Stimulated activated CD8-positive, alpha-beta memory T cell treated with anti-CD3 and anti-CD28 coated beads, Interleukin-15, amount 100 ng/mL, for 4 hours (primary cell): ENCODE measurements at regions not wholly inside any gene's neighbourhood (a gene's known extent, or its start where the extent isn't known, plus 50 kb on each side); places are given as distances from the start of the nearest gene placed in this dataset.

Source experiments
- DNase-seq, 2 donors: peaks; one replicate each; pipeline ENCODE4 v3.0.0-alpha.2; 2020; ENCODE audit warnings: low read depth in 2 of 2

- DNase-seq = no peak
These were observed 161.6 kb upstream of the PWP1 start for GRCh38 chr12:107523775-107524535.

GRCh38 chr12:107525063-107525718, 160.4 kb upstream of the PWP1 start:
- DNase-seq = no peak

GRCh38 chr12:107525719-107526554, 159.7 kb upstream of the PWP1 start:
- DNase-seq = no peak

GRCh38 chr12:107526555-107527180, 158.9 kb upstream of the PWP1 start:
- DNase-seq = no peak

- DNase-seq = no peak
These were observed 156.8 kb upstream of the PWP1 start for GRCh38 chr12:107528731-107529365.

GRCh38 chr12:107529991-107530390, 155.6 kb upstream of the PWP1 start:
- no peak for DNase-seq

GRCh38 chr12:107530701-107531100, 154.9 kb upstream of the PWP1 start:
- DNase-seq = no peak

DNA sequence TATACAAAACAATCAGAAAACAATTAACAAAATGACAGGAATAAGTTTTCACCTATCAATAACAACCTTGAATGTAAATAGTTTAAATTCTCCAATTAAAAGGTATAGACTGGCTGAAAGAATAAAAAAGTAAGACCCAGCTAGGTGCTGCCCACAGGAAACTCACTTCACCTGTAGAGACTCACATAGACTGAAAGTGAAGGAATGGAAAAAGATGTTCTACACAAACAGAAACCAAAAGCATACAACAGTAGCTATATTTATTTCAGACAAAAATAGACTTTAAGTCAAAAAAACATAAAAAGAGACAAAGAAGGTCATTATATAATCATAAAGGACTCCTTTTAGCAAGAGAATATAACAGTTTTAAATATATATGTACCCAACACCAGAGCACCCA, 152.4 kb upstream of the PWP1 start:
- DNase-seq = no peak

GRCh38 chr12:107536613-107537012, 149.0 kb upstream of the PWP1 start:
- DNase-seq = no peak

DNA sequence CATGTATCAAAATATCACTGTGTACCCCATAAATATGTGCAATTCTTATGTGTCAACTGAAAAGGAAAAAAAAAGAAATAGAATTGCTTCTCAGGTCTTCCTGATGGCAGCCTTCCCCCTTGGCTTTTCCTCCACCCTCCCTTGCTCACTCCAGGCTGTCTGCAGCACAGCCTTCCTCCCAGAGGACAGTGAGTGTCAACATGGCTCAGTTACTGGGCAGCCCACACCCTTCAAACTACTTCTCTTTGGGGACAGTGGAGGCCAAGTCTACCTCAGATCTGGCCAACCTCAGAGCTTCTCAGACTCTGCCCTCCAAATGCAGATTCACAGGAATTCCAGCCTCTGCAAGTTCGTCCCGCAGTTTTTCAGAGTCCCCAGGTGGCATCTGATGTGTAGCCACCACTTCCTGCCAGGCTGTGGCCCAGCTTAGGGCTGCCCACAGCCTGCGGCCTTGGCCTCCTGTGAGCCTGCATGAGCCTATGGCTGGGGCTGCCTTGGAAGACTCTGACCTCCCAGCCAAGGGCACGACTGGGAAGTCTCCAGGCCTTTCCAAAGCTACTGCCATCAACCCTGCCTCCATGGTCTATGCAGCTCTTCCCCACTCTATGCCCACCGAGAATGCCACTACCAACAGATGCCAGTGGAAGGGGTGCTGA, 148.0 kb upstream of the PWP1 start:
- DNase-seq = no peak

GRCh38 chr12:107539196-107539939, 146.2 kb upstream of the PWP1 start:
- DNase-seq = no peak

DNA sequence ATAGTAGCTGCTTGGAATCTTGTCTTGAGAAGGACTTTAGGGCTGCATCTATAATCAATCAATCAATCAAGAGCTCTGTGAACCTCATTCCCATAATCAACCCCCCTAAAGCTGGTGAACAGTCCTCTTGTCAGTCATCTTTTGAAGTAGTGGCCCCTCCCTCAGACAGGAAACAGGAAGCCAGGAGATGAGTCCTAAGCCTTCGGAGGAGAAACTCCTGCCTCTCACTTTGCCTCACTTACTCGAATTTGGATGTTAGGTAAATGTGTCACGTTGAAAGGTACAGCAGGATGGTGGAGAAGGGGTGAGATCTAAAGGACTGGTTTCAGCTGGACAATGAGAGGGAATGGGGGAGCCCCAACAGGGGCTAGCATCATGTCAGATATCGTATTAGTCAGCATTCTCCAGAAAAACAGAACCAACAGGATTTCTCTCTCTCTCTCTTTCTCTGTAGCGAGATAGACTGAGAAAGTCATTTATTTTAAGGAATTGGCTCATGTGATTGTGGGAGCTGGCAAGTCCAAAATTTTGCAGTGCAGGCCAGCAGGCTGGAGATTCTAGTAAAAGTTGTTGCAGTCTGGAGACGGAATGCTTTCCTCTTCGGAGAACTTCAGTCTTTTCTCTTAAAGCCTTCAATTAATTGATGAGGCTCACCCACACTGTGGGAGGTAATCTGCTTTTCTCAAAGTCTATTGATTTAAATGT, 144.4 kb upstream of the PWP1 start:
- no peak for DNase-seq

DNA sequence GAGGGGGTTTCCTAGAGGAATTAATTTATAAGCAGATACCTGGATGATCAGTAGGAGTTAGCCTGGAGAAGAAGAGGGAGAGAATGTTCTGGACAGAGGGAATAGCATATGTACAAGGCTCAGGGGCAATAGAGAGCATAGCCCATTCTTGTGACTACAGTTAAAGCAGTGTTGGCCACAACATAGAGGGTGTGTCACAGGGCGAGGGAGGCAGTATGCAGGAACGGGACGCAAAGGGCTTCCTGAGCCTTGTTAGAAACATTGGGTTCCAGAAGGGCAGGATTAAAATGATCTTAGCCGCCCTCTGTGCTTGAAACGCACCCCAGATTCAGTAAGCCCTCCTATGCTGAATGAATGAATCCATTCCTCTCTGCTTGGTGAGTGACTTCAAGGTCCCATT, 142.2 kb upstream of the PWP1 start:
- no peak for DNase-seq

DNA sequence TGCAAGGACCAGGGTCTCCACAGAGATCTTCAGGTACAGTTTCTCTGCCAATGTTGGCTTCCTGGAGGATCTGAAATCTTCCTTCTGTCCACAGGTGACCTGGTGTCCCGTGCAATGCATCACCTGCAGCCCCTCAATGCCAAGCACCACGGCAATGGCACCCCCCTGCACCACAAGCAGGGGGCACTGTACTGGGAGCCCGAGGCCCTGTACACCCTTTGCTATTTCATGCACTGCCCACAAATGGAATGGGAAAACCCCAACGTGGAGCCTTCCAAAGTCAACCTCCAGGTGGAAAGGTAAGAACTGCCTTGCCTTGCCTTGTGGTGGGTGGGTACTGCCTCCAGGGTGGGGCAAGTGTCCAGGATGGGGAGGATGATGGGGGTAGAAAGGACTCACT, 141.8 kb upstream of the PWP1 start:
- DNase-seq = no peak

- DNase-seq = no peak
These were observed 140.7 kb upstream of the PWP1 start for GRCh38 chr12:107544937-107545336.

DNA sequence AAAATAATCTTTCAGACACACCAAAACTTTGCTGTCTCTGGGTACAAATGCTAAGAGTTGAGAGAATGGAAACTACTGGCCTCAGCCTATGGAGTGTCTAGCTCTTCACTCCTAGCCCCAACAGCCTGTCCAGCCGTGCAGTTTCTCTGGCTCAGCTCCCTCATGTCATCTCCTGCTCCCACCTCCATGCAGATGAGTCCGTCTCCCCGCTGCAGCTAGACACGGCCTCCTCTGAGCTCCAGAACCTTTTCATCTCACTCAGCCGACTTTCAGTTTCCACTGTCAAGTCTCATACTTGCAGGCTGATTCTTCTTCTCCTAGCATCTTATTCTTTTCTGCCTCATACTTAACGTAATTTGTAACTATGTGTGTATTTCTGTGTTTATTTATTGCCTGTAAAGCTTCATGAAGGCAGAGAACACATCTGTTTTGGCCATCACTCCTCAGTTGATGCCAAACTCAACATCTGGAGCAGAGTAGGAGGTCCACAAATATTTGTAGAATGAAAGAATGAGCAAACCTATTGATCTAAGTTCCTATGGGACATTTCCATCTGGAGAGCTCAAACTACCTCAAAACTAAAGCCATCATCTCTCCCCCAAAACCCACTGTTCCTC, 139.8 kb upstream of the PWP1 start:
- DNase-seq = no peak

GRCh38 chr12:107547389-107547788, 138.2 kb upstream of the PWP1 start:
- no peak for DNase-seq

DNA sequence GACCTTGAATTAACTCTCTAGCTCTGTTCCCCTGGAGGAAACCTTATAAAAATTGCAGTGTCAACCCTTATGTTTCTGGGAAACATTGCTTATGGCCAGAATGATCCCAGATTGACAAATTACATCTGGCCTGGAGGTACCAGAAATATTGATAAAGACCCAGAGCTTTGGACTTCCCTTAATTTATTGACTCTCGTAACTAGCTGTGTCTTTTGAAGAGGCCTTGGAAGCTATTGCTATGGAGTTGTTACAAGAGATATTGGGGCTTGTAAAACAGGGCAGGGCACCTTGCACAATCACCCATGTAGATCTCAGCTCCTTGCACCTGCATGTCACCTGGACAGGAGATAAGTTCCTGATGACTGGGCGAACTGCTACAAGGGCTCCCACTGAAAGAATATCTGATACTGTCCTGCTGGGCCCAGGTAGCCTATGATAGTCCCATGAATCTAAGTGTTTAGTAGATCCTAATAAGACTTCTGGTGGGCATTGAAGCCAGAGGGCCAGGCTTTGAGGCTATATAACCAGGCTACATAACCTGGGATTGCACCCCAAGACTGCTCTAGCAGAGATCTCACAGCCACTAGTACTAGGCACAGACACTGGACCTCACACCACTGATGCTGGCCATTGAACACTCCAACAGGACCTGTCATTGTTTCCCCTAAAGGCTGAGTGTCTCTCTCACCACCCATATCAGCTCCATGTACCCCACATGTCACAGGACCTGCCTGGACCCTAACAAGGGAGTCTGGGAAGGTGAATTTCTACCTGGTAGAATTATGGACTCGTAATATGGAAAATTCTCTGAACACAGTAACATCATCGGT, 135.7 kb upstream of the PWP1 start:
- DNase-seq = no peak
